ENCODE measurements at regions not wholly inside any gene's neighbourhood (a gene's known extent, or its start where the extent isn't known, plus 50 kb on each side); places are given as distances from the start of the nearest gene placed in this dataset.
"Not testable (repeated sequence)": the region's sequence is repeated elsewhere in the genome, so short reads cannot be mapped to it uniquely, and the experiment has no call there.

DNA sequence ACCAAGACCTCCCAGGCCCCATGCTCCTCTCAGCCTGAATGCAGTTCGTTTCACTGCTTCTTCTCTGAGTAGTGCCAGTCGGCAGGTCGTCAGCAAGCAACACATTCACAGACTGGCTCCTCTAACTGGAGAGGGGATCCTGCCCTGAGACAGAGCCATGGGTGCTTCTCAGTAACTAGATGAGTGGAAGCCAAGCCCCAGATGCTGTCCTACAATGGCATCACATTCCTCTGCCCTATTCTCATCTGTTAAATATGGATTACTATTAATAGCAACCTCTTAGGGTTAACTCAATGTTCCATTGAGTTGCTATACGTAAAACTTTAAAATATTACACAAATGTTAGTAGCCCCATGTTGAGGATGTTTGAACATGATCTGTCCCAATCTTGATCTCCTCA, 84.2 kb upstream of the S1PR1 start:
- no peak for DNase-seq (ENCODE audit: low read depth)

DNA sequence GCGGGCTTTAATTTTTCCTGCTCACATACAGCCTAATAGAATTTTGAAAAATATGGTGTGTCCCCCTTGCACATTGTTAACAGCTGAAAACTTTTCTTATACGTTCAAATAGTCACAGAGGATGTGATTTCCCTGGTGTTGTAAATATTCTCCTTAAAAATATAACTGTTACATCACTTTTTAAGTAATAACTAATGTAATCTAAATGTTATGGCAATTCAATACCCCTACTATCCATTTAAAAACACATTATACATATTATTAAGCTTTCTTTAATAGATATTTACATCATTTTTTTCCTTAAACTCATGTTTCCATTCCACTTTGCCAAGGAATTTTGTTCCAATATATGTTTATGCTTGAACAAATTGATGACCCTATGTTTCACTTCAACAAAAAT, 85.5 kb upstream of the S1PR1 start:
- DNase-seq (ENCODE audit: low read depth) = no peak

DNA sequence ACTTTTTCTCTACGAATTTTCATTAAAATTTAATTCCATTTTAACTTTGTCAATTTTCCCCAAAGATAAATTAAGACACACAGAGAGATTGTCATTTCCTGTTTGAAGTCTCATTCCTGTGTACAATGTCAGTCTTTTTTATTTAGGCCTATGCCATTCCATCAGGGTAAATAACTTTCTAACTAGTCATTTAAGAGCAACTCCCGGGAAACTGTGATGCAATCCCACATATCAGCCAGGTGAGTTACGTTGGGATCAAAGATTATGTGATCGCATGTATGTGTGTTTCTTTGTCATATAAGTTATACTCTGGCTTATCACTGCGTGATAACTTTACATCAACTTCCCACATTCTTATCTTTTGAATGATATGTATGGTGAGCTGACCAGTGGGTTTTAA, 86.1 kb upstream of the S1PR1 start:
- no peak for DNase-seq (ENCODE audit: low read depth)

DNA sequence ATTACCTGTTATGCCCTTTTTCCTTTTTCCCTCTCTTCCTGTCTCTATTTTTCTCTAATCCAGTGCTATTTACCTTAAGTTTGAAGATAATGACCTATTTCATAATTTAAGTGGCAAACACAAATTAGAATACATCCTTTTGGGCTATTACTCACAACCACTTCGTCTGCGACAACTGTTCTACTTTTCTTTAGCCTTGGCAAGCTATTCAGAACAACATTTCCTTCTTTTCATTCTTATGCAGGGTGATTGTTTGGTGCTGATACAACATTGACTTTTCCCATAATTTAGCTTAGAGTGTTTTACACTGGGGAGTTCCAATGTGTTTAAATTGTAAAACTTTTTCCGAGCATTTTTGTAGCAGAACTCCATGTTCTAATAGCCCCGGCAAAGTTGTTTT, 86.6 kb upstream of the S1PR1 start:
- no peak for DNase-seq (ENCODE audit: low read depth)

DNA sequence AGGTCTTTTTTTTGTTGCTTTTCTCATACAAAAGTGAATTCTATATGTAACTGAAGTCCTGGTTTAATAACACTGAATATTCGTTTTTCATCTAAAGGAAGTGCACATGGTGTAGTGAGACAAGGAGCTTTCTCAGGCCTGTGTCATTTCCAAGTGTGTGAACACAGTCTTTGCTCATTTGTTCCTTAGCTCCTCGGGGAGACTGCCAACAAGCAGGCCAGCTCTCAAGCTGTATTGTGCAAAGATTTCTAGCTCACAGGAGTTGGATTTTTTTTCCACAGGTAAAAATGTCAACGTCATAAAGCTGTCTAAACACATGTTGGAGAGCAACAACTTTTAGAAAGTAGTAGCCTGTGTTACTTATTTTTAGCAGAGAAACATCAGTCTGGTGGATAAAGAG, 87.8 kb upstream of the S1PR1 start:
- no peak for DNase-seq (ENCODE audit: low read depth)

DNA sequence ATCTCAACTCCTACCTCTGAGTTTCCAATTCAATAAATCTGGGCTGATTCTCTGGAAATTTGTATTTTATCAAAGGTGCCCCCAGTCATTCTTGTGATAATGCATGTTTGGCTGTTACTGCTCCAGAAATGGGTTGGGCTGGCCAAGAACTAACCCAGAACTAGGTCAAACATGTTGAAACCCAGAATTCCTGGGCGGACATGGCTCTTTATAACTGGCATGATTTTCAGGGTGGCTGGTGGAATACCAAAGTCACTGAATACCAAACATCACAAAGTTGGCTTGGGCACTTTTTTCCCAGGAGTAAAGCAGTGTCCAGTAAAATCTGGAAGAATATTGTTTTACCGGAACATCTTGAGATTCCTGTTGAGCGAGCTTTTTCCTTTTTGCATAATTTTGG, 89.4 kb upstream of the S1PR1 start:
- DNase-seq (ENCODE audit: low read depth) = no peak

DNA sequence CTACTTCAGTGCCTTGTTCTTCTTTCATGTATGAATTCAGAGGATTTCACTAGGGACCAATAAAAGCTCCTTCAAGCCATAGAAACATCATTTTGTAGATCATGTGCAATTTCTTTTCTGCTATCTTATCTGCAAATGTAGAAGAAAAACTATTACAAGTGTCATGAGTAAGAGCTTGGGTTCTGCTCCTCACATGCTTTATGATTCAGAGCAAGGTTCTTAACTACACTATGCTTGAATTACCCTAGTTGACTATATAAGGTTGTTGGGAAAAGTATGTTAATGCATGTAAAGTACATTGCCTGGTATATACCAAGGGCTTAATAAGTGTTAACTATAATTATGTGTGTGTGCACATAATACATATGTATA, 91.4 kb upstream of the S1PR1 start:
- DNase-seq (ENCODE audit: low read depth) = no peak

DNA sequence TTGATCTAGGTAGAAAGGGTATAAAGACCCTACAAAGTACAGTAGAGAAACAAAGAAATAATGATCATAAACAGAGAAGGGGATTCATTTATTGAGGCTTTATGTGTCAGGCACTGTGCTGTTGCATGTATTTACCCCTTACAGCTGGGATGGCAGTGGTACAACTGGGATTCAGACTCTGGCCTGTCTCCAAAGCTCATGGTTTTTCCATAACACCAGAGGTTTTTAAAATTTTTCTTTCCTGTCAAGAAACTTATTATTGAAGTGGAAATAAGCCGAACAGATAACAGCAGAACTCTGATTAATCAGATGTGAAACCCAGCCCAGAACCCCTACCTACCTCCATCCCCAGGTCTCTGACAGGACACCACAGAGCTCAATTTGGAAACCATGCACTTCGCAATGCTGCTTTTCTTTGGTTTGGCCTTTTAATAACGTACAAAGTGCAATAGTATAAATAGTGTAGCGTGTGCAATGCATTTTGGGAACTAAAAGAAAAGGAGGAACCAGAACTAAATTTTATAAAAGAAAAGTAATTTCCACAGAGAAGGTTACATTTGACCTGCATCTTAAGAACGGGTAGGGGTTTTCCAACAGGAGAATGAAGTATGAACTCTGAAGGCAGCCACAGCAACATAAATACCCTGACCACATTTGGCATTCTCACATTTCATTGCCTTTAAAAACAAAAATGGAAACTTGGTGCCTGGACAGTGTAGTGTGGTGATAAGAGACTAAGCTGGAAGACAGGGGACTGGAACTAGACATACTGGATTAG, 92.0 kb upstream of the S1PR1 start:
- DNase-seq (ENCODE audit: low read depth) = no peak

DNA sequence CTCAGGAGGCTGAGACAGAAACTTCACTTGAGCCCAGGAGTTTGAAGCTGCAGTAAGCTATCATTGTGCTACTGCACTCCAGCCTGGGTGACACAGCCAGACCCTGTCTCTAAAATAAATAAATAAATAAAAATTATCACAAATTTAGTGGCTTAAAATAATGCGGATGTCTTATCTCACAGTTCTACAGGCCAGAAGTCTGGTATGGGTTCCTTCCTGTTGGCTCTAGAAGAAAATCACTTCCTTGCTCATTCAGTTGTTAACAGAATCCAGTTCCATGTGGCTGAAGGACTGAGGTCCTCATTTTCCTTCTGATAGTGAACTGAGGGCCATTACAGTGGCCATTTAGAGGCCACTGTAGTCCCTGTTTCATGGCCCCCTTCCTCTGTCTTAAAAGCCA, 94.6 kb upstream of the S1PR1 start:
- no peak for DNase-seq (ENCODE audit: low read depth)

DNA sequence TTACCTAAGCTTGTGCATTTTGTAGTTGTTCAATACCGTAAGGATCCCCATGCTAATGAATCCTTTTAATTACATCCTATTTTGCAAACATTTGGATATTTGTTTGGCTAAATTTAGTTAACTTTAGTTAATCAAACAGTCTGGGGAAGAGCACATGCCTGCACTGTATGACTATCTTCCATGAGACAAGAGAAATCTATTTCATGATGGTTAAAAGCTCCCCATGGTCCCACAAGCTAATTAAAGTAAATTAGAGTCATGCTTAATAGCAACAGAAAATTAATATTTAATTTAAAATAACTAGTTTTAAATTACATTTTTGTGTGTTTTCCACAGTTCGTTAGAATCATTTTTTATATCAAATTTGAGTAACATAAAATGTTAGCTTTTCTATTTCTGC, 95.4 kb upstream of the S1PR1 start:
- no peak for DNase-seq (ENCODE audit: low read depth)

DNA sequence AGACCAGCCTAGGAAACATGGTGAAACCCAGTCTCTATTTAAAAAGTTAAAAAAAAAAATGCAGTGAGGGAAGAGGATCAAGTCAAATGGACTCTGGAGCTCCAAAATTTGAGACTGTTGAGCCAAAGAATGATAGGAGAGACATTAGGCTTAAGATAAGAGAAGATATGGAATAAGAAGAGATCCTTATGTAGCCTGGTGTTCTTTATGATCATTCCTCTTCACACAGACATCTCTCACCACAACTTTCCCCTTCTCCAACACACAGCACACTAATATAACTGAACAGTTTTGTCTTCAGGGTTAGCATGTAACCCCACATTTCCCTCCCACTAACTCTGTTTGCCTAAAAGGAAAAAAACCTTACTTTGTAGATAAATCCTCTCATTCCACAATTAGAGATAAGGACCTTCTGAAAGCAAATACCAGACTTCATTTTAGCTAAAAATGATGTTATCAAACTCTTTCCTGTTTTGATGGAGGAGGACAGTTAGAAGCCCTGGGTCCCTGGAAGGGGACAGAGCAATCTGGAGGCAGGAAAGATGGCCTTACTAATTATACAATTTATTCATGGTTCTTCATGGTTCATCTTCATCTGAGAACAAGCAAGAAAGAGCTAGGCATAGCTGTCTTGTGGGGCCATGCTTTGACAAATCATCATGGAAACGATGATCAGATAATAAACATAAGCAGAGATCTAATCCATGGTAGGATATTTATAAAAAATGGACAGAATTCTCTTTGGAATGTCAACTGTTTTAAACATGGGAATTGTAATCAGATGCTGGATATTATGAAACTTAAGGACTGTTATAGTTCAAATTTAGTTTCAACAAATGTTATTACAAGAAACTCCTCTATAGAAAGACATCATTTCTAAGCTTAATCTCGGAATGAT, 96.7 kb upstream of the S1PR1 start:
- DNase-seq (ENCODE audit: low read depth) = no peak

DNA sequence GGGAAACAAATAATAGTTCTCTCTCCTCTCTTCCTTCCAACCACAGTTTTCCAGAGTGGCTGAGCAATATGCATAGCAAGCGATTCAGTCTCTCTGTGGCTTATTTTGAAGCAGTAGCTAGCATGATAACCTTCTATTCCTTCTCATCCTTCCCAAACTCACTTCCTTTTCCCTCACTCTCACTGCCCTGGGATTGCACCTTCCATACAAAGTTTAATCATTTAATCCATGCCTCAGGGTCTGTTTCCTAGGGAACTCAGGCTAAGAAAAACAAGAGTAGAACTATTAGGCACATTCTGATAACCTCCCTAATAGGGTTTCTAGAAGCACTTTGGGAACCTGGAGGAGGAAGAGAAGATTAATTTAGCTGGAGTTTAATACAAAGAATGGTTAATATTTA, 97.7 kb upstream of the S1PR1 start:
- no peak for DNase-seq (ENCODE audit: low read depth)

DNA sequence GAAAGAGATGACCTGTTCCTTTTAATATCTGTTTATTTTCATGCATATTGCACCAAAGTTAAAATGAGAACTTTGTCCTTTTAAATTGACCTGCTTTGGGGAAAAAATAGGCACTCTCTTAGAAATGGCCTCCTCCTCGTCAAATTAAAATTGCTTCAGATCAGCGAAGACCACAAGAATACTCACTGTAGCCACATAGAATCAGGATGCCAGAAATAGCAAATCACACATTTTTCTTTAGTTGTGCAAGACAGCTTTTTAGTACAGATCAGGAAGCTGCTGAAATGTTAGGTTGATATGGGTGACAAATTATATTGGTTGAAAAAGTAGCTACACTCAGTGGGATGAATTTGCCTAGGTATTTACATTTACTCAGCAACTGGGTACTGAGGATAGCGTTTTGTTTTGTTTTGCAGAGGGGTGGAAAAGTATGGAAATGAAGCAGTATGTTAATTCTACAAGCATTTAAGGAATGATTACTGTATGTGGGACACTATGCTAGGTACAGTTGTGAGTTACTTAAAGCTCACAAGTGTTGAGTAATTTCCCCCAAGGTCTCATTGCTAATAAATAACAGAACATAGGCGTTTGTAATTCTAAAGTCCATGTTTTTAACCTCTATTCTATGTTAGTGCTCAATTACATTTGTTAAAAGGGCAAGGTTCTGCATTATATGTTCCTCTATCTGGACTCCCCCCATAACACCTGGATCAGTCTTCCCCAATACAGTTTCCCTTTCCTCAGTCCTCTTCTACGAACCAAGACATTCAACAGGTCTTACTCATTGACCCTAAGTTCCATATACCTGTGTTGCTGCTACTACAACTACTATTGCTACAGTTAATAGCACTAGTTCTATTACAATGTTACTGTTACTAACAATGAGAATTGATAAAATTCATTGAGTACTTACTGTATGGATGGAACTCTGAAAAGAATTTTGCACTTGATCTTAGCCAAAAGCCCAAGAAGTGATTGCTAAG, 99.4 kb upstream of the S1PR1 start:
- no peak for DNase-seq (ENCODE audit: low read depth)

DNA sequence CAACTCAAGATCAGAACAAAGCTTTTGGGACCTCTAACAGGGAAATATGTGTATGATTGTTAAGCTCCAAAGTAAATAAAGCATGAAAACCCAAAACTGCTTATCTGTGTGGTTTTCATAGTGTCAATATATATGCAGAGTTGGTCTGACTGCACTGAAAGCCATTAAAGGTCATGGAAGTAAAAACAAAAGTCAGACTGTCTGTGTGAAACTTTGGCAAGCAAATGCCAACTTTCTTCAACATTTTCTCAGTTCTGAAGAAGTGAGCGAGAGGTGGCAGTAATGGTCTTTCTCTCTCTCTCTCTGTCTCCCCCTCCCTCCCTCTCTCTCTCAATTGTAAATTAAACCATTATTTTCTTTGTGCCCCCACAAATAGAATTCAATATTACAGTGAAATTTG, 100.1 kb upstream of the S1PR1 start:
- no peak for DNase-seq (ENCODE audit: low read depth)

DNA sequence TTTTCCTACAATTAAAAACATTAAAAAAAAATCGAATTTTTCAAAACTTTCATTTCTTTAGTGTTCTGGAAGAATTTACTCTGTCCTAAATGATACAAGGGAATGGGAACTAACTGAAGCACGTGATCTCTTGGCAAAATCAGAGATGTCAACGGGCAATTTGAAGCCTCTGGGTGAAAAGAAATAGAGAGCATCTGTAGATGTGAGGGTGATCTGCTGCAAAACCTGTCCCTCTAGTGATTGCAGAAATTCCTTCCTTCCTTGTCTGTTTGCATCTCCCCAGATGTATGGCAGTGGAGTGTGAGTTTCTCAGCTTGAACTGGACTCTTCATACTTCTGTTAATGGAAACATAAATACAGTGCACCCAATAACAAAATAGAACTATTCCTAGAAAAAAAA, 100.5 kb upstream of the S1PR1 start:
- DNase-seq (ENCODE audit: low read depth) = no peak

DNA sequence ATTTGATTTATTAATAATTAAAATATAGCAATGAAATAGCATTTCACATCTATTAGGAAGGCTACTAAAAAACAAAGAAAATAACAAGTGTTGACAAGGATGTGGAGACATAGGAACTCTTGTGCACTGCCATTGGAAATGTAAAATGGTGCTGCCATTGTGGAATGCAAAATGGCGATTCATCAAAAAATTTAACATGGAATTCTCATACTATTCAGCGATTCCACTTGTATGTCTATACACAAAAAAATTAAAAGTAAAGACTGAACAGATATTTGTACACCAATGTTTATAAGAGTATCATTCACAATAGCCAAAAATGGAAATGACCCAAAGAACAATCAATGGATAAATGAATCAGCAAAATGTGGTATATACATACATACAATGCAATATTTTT, 101.3 kb upstream of the S1PR1 start:
- no peak for DNase-seq (ENCODE audit: low read depth)

DNA sequence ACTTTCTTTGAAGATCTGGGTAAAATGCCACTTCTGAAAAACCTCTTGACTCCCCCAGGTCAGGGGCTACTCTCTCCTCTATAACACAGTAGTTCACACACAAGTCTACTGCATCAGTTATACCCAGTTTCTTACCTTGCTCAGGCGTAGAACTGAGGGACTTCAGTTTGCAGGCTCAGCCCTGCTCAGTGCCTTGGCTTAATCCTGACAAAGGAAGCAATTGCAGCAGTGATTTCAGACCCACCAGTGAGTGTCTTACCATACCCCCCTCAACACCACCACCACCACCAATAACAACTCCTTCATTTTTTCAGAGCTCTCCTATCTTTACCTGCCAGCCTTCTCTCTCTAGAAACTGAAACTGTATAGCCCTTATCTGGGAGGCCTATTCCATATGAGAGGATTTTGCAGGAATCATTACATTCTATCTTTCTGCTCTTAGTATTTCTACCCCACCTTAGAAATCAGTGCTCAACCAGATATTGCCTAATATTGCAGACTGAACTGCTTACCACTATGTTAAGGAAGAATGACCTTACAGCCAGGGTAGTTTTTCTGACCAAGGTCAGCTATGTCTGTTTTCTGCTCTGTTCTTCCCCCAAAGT, 105.5 kb upstream of the S1PR1 start:
- DNase-seq (ENCODE audit: low read depth) = no peak

DNA sequence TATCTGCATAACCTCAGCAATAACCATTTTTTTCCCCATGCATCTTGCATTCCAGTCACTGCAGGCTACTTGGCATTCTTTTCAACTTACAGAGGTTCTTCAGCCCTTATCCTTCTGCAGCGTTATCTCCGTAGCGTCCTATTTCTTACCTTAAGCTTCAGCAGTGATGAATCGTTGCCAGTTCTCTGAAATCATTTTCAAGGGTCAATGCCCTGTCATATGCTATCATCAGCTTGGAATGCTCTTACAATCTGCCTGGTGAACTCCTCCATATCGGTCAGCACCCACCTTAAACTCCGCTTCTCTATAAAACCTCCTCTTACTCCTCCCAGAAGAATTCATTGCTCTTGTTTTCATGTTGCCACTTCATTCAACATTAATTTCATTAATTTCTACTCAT, 105.1 kb upstream of the DPH5 start:
- no peak for DNase-seq (ENCODE audit: low read depth)

DNA sequence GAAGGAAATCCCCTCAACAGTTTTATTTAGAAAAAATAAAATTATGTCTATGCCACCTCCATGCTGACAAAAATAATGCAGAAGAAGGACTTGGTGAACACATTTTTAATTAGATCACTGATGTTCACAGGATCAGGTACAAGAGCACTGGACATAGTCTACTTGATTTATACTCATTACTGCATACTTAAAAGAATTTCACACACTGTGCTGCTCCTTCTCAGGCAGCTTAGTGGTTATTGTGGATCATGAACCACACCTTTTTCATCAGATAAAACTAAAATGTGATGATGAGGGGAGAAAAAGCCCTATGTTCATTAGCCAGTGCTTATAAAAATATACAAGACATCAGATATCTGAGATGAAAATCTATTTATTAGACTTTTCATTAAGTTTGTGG, 103.3 kb upstream of the DPH5 start:
- no peak for DNase-seq (ENCODE audit: low read depth)

DNA sequence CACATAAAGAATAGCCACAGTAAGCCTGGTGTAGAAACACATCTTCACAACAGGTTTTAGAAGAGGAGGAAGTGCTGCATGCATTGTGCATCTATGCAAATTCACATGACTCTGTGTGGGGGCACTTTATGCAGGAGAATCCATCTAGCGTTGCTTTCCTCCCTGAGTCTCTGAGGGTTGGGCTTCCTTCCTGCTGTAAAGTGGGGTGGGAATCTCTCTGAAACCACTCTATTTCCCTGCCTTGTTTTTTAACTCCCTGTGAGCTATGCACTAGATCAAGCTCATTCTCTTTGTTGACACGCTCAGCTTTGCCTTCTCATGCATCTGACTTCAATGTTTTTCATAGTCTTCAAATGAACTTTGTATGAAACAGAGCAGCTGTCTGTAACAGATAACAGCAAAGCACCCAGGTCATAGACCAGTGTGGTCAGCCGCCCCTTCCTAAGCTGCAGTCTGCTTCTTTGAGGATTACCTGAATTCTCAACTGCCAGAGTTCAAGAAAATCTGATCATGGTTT, 102.7 kb upstream of the DPH5 start:
- DNase-seq (ENCODE audit: low read depth) = no peak

DNA sequence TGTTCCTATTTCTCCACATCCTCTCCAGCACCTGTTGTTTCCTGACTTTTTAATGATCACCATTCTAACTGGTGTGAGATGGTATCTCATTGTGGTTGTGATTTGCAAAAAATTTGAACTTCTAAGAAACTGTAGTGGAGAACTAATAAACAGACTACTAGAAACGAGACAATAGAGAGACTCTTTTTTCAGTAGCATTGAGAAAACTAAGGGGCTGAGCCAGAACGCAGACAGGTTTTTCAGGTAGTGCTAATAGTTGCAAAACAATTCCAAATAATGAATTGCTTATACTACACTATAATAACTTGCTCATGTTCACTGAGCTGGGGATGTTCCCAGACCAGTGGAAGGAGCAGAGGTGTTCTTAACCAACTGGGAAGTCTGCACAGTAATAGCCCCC, 98.8 kb upstream of the DPH5 start:
- no peak for DNase-seq (ENCODE audit: low read depth)

DNA sequence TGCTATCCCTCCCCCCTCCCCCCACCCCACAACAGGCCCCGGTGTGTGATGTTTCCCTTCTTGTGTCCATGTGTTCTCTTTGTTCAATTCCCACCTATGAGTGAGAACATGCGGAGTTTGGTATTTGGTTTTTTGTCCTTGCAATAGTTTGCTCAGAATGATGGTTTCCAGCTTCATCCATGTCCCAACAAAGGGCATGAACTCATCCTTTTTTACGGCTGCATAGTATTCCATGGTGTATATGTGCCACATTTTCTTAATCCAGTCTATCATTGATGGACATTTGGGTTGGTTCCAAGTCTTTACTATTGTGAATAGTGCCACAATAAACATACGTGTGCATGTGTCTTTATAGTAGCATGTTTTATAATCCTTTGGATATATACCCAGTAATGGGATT, 98.3 kb upstream of the DPH5 start:
- DNase-seq (ENCODE audit: low read depth) = not testable (repeated sequence)
